Sigmoid colon (tissue), 4 donors: ENCODE measurements at regions not wholly inside any gene's neighbourhood (a gene's known extent, or its start where the extent isn't known, plus 50 kb on each side); places are given as distances from the start of the nearest gene placed in this dataset.
"Not testable (repeated sequence)": the region's sequence is repeated elsewhere in the genome, so short reads cannot be mapped to it uniquely, and the experiment has no call there.

ENCODE experiments used
- CTCF ChIP-seq, 4 experiments: fragments of 450-650 bp in 3 of 4; fragments of 200-600 bp in 1 of 4; IDR thresholded peaks; one replicate each; pipeline ENCODE4 v1.5.1; 2016 to 2019; ENCODE audit warnings: antibody characterized with exemption in 4 of 4, mild to moderate bottlenecking in 3 of 4, moderate library complexity in 2 of 4
- EP300 ChIP-seq, 4 donors: sonication (generic); formaldehyde crosslinking; IDR thresholded peaks; one replicate each; pipeline ENCODE4 v1.6.1; 2017; ENCODE audit warnings: antibody characterized with exemption in 4 of 4
- POLR2A ChIP-seq, 2 donors: fragments of 450-650 bp; IDR thresholded peaks; one replicate each; pipeline ENCODE4 v1.6.1; 2016; ENCODE audit warnings: antibody characterized with exemption in 2 of 2, mild to moderate bottlenecking in 2 of 2, moderate library complexity in 2 of 2
- POLR2AphosphoS5 ChIP-seq, 4 donors: sonication (generic); formaldehyde crosslinking; IDR thresholded peaks; one replicate each; pipeline ENCODE4 v1.6.1; 2017; ENCODE audit warnings: antibody characterized with exemption in 4 of 4

GRCh38 chr6:76959177-76959576 is 504.1 kb downstream of the HTR1B start:
- not testable (repeated sequence) for TF ChIP-seq CTCF, POLR2A, POLR2AphosphoS5, EP300 (IDR thresholded peaks at IDR 0.05)
